ENCODE measurements at regions not wholly inside any gene's neighbourhood (a gene's known extent, or its start where the extent isn't known, plus 50 kb on each side); places are given as distances from the start of the nearest gene placed in this dataset.

DNA sequence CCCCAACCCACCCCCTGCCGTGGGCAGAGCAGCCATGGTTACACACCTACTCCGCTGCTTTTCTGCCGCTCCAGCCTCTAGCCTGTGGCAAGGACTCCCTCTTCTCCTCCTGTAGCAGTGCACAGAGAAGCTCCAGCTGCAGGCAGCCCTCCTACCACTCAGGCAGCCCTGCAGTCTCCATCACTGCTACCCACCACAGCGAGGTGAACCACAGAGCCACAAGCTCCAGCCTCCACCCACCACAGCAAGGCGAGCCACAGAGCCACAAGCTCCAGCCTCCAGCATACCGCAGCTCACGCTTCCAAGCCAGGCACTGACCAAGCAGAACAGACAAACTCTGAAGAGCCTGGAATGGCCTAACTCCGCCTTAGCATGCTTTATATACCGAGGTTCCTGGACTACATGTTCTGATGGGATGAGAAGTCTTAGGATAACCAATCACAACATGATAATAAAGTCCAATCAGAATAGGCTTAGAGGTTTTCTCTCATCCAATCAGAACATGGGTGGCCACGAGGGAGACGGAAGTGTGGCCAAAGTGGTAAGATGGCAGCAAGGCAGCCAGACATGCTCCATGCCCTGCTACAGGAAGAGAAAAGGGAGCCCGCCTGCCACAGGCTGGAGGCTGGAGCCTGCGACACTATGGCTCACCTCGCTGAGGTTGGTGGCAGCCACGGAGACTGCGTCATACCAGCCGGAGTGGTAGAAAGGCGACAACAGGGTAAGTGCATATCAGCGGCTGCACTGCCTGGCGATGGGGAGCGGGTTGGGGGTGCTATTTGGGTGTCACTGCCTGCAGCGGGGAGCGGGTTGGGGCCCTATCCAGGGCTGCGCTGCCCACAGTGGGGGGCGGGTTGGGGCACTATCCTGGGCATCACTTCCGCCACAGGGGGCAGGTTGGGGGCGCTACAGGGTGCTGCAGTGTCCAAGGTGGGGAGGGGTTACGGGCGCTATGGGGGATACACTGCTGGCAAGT lies 75.8 kb upstream of the PCAT7 start:
- Histone ChIP-seq H3K27me3 (ENCODE audit: control insufficient read depth, insufficient read depth, low read length) (no peaks in the 10 kb centered on the region), H3K4me3 (ENCODE audit: low read depth in 2 of 2, low read length in 2 of 2) (no peak overlapping the region), H3K4me1 (ENCODE audit: control insufficient read depth, insufficient read depth, low read length) (no peaks in the 10 kb centered on the region), H3K9me3 (ENCODE audit: control insufficient read depth, insufficient read depth, low read depth, low read length) (no peaks in the 10 kb centered on the region), H3K36me3 (ENCODE audit: control insufficient read depth, insufficient read depth, low read length) (no peaks in the 10 kb centered on the region), H3K27ac (ENCODE audit: low read length) (no peak overlapping the region)
- CTCF ChIA-PET = no interaction called here
- intact Hi-C loops (cut with micrococcal nuclease; ENCODE audit: unreplicated experiment) (no loop called here), in situ Hi-C loops (cut with HindIII; ENCODE audit: low pct_unique_long_range_greater_than_20kb, low sequenced_read_pairs) (no loop called here)
- BruUV-seq (replicated peaks) = no TSS peak
- TF ChIP-seq, protein P1, sequence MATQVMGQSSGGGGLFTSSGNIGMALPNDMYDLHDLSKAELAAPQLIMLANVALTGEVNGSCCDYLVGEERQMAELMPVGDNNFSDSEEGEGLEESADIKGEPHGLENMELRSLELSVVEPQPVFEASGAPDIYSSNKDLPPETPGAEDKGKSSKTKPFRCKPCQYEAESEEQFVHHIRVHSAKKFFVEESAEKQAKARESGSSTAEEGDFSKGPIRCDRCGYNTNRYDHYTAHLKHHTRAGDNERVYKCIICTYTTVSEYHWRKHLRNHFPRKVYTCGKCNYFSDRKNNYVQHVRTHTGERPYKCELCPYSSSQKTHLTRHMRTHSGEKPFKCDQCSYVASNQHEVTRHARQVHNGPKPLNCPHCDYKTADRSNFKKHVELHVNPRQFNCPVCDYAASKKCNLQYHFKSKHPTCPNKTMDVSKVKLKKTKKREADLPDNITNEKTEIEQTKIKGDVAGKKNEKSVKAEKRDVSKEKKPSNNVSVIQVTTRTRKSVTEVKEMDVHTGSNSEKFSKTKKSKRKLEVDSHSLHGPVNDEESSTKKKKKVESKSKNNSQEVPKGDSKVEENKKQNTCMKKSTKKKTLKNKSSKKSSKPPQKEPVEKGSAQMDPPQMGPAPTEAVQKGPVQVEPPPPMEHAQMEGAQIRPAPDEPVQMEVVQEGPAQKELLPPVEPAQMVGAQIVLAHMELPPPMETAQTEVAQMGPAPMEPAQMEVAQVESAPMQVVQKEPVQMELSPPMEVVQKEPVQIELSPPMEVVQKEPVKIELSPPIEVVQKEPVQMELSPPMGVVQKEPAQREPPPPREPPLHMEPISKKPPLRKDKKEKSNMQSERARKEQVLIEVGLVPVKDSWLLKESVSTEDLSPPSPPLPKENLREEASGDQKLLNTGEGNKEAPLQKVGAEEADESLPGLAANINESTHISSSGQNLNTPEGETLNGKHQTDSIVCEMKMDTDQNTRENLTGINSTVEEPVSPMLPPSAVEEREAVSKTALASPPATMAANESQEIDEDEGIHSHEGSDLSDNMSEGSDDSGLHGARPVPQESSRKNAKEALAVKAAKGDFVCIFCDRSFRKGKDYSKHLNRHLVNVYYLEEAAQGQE (IDR thresholded peaks at IDR 0.05; ENCODE audit: insufficient read depth in 1 of 2, low read depth in 2 of 2, low read length in 1 of 2) = no peak
- TF ChIP-seq, protein P2, sequence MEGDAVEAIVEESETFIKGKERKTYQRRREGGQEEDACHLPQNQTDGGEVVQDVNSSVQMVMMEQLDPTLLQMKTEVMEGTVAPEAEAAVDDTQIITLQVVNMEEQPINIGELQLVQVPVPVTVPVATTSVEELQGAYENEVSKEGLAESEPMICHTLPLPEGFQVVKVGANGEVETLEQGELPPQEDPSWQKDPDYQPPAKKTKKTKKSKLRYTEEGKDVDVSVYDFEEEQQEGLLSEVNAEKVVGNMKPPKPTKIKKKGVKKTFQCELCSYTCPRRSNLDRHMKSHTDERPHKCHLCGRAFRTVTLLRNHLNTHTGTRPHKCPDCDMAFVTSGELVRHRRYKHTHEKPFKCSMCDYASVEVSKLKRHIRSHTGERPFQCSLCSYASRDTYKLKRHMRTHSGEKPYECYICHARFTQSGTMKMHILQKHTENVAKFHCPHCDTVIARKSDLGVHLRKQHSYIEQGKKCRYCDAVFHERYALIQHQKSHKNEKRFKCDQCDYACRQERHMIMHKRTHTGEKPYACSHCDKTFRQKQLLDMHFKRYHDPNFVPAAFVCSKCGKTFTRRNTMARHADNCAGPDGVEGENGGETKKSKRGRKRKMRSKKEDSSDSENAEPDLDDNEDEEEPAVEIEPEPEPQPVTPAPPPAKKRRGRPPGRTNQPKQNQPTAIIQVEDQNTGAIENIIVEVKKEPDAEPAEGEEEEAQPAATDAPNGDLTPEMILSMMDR (IDR thresholded peaks at IDR 0.05) = no peak
- TF ChIP-seq SIN3A (IDR thresholded peaks at IDR 0.05; ENCODE audit: borderline replicate concordance, insufficient read depth, low read depth, low read length) = no peak
- POLR2A ChIA-PET = no interaction called here
- no peak for ATAC-seq
- DNase-seq (ENCODE audit: low read depth, low spot score) = no peak

DNA sequence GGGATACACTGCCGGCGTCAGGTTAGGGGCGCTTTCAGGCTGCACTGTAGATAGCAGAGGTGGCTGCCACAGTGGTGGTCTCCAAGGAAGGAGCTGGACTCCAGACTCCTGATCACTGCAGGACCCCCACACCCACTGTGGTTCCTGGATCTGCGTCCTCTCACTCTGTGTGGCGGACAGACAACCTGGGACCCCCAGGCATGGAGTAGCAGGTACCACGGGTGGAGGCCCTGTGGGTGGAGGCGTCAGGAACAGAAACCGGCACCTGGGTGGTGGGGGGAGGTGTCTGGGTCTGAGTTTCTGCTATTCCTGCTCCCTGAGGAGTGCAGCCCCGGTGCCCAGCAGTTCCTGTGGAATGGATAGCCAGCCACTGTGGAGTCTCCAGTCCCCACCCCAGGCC lies 75.1 kb upstream of the PCAT7 start:
- Histone ChIP-seq H3K27me3 (ENCODE audit: control insufficient read depth, insufficient read depth, low read length) (no peaks in the 10 kb centered on the region), H3K9me3 (ENCODE audit: control insufficient read depth, insufficient read depth, low read depth, low read length) (no peaks in the 10 kb centered on the region), H3K36me3 (ENCODE audit: control insufficient read depth, insufficient read depth, low read length) (no peaks in the 10 kb centered on the region), H3K27ac (ENCODE audit: low read length) (no peak overlapping the region), H3K4me1 (ENCODE audit: control insufficient read depth, insufficient read depth, low read length) (no peaks in the 10 kb centered on the region), H3K4me3 (ENCODE audit: low read depth in 2 of 2, low read length in 2 of 2) (no peak overlapping the region)
- TF ChIP-seq SIN3A (IDR thresholded peaks at IDR 0.05; ENCODE audit: borderline replicate concordance, insufficient read depth, low read depth, low read length) = no peak
- TF ChIP-seq, protein P1 (IDR thresholded peaks at IDR 0.05; ENCODE audit: insufficient read depth in 1 of 2, low read depth in 2 of 2, low read length in 1 of 2) = no peak
- TF ChIP-seq, protein P2 (IDR thresholded peaks at IDR 0.05) = no peak
- no peak for TF ChIP-seq POLR2AphosphoS5 (IDR thresholded peaks at IDR 0.05; ENCODE audit: low read depth, low read length)
- no peak for TF ChIP-seq TCF7L2 (IDR thresholded peaks at IDR 0.05; ENCODE audit: low read depth, low read length)
- DNase-seq (ENCODE audit: low read depth, low spot score) (no peak), ATAC-seq (no peak)
- ChIA-PET POLR2A (no interaction called here), CTCF (no interaction called here)
- intact Hi-C loops (cut with micrococcal nuclease; ENCODE audit: unreplicated experiment) (no loop called here), in situ Hi-C loops (cut with HindIII; ENCODE audit: low pct_unique_long_range_greater_than_20kb, low sequenced_read_pairs) (no loop called here)
- no TSS peak for BruUV-seq (replicated peaks)
